H1 (cell line): ENCODE measurements at regions not wholly inside any gene's neighbourhood (a gene's known extent, or its start where the extent isn't known, plus 50 kb on each side); places are given as distances from the start of the nearest gene placed in this dataset.

Source experiments
- CTCF ChIA-PET: fragments of 300-600 bp; sonication (Branson Sonifier 250); formaldehyde crosslinking; loops from one replicate; lab custom pipeline; 2021; ENCODE audit not compliant: partially characterized antibody; lab: Charles Lee
- POLR2A ChIA-PET: fragments of 300-600 bp; sonication (Branson Sonifier 250); formaldehyde crosslinking; loops from one replicate; lab custom pipeline; 2021; ENCODE audit warnings: inconsistent platforms; ENCODE audit not compliant: partially characterized antibody; lab: Charles Lee
- DNase-seq, 2 experiments: peaks; one replicate each; pipeline versions ENCODE4 v3.0.0 to v3.0.0-alpha.2; 2010 to 2022; ENCODE audit warnings: low spot score in 2 of 2, low read depth in 1 of 2, mixed read lengths in 1 of 2
- FAIRE-seq: peaks from 2 replicates; lab custom pipeline; 2011; peaks lifted over from hg19 to GRCh38; lab: Jason Lieb, UNC
- H2AFZ ChIP-seq: 2 replicates; pipeline ENCODE4 v1.8.1; 2012; ENCODE audit warnings: low read length, inconsistent platforms
- H2AK5ac ChIP-seq: 2 replicates; pipeline ENCODE4 v1.6.1; 2013; ENCODE audit warnings: low read depth, low read length
- H2BK120ac ChIP-seq: replicated peaks from 2 replicates; pipeline ENCODE3; 2013; ENCODE audit warnings: low read depth, low read length, inconsistent platforms
- H2BK12ac ChIP-seq: 2 replicates; pipeline ENCODE4 v1.6.1; 2013; ENCODE audit warnings: low read depth, low read length
- H2BK15ac ChIP-seq: 2 replicates; pipeline ENCODE4 v1.6.1; 2013; ENCODE audit warnings: low read length
- H2BK20ac ChIP-seq: 2 replicates; pipeline ENCODE4 v1.6.1; 2013; ENCODE audit warnings: low read length
- H2BK5ac ChIP-seq: 2 replicates; pipeline ENCODE4 v1.6.1; 2013; ENCODE audit warnings: low read depth, low read length
- H3K14ac ChIP-seq: 2 replicates; pipeline ENCODE4 v1.6.1; 2013; ENCODE audit warnings: inconsistent platforms; ENCODE audit not compliant: insufficient read length
- H3K18ac ChIP-seq: 2 replicates; pipeline ENCODE4 v1.6.1; 2013; ENCODE audit warnings: low read length; ENCODE audit errors: extremely low read depth
- H3K23ac ChIP-seq: 2 replicates; pipeline ENCODE4 v1.6.1; 2013; ENCODE audit warnings: inconsistent platforms; ENCODE audit not compliant: insufficient read length
- H3K23me2 ChIP-seq: 2 replicates; pipeline ENCODE4 v1.6.1; 2013; ENCODE audit warnings: low read depth, low read length
- H3K27ac ChIP-seq: 2 replicates; pipeline ENCODE4 v1.6.1; 2011; ENCODE audit warnings: low read depth, low read length, inconsistent platforms
- H3K27me3 ChIP-seq, 4 experiments: replicated peaks in 1 of 4; 1 replicate in 1 of 4; 2 replicates in 3 of 4; pipeline versions ENCODE4 v1.6.1 to v1.8.1; 2011 to 2013; ENCODE audit warnings: low read length in 3 of 4, mild to moderate bottlenecking in 3 of 4, inconsistent platforms in 2 of 4, mixed read lengths in 2 of 4, moderate library complexity in 1 of 4; ENCODE audit not compliant: control insufficient read depth in 3 of 4, insufficient read depth in 3 of 4; ENCODE audit errors: extremely low read depth in 1 of 4
- H3K36me3 ChIP-seq, 4 experiments: 2 replicates each; pipeline versions ENCODE4 v1.6.1 to v1.8.1; 2011 to 2013; ENCODE audit warnings: mild to moderate bottlenecking in 4 of 4, low read length in 3 of 4, moderate library complexity in 2 of 4, control low read depth in 1 of 4, inconsistent platforms in 1 of 4; ENCODE audit not compliant: insufficient read depth in 4 of 4, control insufficient read depth in 2 of 4
- H3K4ac ChIP-seq: replicated peaks from 2 replicates; pipeline ENCODE3; 2013; ENCODE audit warnings: low read length, low read depth, mixed read lengths, inconsistent platforms; ENCODE audit not compliant: insufficient read length
- H3K4me1 ChIP-seq, 4 experiments: replicated peaks in 1 of 4; 1 replicate in 1 of 4; 2 replicates in 3 of 4; pipeline versions ENCODE4 v1.6.1 to v1.8.1; 2011 to 2013; ENCODE audit warnings: low read length in 3 of 4, inconsistent platforms in 2 of 4, mixed read lengths in 1 of 4; ENCODE audit not compliant: insufficient read depth in 4 of 4, control insufficient read depth in 3 of 4
- H3K4me2 ChIP-seq, 2 experiments: 2 replicates each; pipeline versions ENCODE4 v1.6.1 to v1.8.1; 2011 to 2013; ENCODE audit warnings: low read depth in 2 of 2, low read length in 2 of 2, control low read depth in 1 of 2, inconsistent platforms in 1 of 2, mild to moderate bottlenecking in 1 of 2; ENCODE audit not compliant: insufficient read depth in 1 of 2
- H3K4me3 ChIP-seq, 4 experiments: fragments of 200-600, 300-600 bp in 1 of 4; sonication (generic), shearing (Covaris generic), sonication (Bioruptor Twin) in 1 of 4; 2 replicates each; pipeline versions ENCODE4 v1.5.1 to v1.8.1; 2011 to 2016; ENCODE audit warnings: low read length in 4 of 4, low read depth in 3 of 4, control low read depth in 2 of 4, inconsistent platforms in 2 of 4, mild to moderate bottlenecking in 2 of 4, mixed read lengths in 1 of 4, moderate library complexity in 1 of 4; ENCODE audit not compliant: insufficient read depth in 2 of 4; ENCODE audit errors: extremely low read depth in 1 of 4
- H3K56ac ChIP-seq: replicated peaks from 2 replicates; pipeline ENCODE3; 2013; ENCODE audit warnings: low read depth, mild to moderate bottlenecking, mixed read lengths, low read length, inconsistent platforms; ENCODE audit not compliant: insufficient read length
- H3K79me1 ChIP-seq: 2 replicates; pipeline ENCODE4 v1.6.1; 2013; ENCODE audit warnings: low read depth, low read length, control low read depth
- H3K79me2 ChIP-seq, 2 experiments: 2 replicates each; pipeline versions ENCODE4 v1.6.1 to v1.8.1; 2012 to 2013; ENCODE audit warnings: low read length in 2 of 2, mild to moderate bottlenecking in 2 of 2, inconsistent platforms in 1 of 2; ENCODE audit not compliant: insufficient read depth in 2 of 2, control insufficient read depth in 1 of 2
- H3K9ac ChIP-seq, 4 experiments: replicated peaks in 1 of 4; 1 replicate in 1 of 4; 2 replicates in 3 of 4; pipeline versions ENCODE4 v1.6.1 to v1.8.1; 2011 to 2013; ENCODE audit warnings: low read depth in 3 of 4, low read length in 3 of 4, control low read depth in 2 of 4, mild to moderate bottlenecking in 2 of 4, moderate library complexity in 2 of 4, inconsistent platforms in 1 of 4; ENCODE audit errors: extremely low read depth in 1 of 4
- H3K9me3 ChIP-seq, 2 experiments: 2 replicates each; pipeline versions ENCODE4 v1.6.1 to v1.8.1; 2012 to 2013; ENCODE audit warnings: mild to moderate bottlenecking in 2 of 2, moderate library complexity in 2 of 2, control low read depth in 1 of 2, inconsistent platforms in 1 of 2, low read depth in 1 of 2, low read length in 1 of 2, mixed read lengths in 1 of 2; ENCODE audit not compliant: insufficient read depth in 2 of 2
- H4K20me1 ChIP-seq, 2 experiments: replicated peaks in 1 of 2; 2 replicates each; pipeline versions ENCODE3 to v1.8.1; 2011 to 2013; ENCODE audit warnings: inconsistent platforms in 2 of 2, low read length in 2 of 2, mild to moderate bottlenecking in 1 of 2; ENCODE audit not compliant: insufficient read depth in 2 of 2, control insufficient read depth in 1 of 2
- H4K5ac ChIP-seq: 2 replicates; pipeline ENCODE4 v1.6.1; 2013; ENCODE audit warnings: low read length, low read depth, mixed read lengths, inconsistent platforms; ENCODE audit not compliant: insufficient read length
- H4K8ac ChIP-seq: 2 replicates; pipeline ENCODE4 v1.8.0; 2013; ENCODE audit warnings: mild to moderate bottlenecking, moderate library complexity, low read length, inconsistent platforms; ENCODE audit not compliant: insufficient read depth; ENCODE audit errors: extremely low read depth
- H4K91ac ChIP-seq: replicated peaks from 2 replicates; pipeline ENCODE3; 2013; ENCODE audit warnings: low read length, mixed read lengths, inconsistent platforms; ENCODE audit not compliant: insufficient read length
- EZH2 ChIP-seq: fragments of 200-600 bp; sonication (generic); IDR thresholded peaks from 2 replicates; pipeline ENCODE4 v1.7.1; 2012; ENCODE audit warnings: low read depth, mild to moderate bottlenecking, moderate library complexity, low read length, inconsistent platforms; ENCODE audit not compliant: severe bottlenecking
- JUN ChIP-seq: IDR thresholded peaks from 2 replicates; pipeline ENCODE4 v1.6.1; 2011; ENCODE audit warnings: low read depth, mild to moderate bottlenecking, improper control_type of control experiment, low read length
- PHF8 ChIP-seq: fragments of 200-600 bp; sonication (generic); conservative IDR thresholded peaks from 2 replicates; pipeline ENCODE4 v1.7.1; 2012; ENCODE audit warnings: low read depth, mild to moderate bottlenecking, inconsistent platforms, low read length, moderate library complexity
- RXRA ChIP-seq: IDR thresholded peaks from 2 replicates; pipeline ENCODE4 v1.6.1; 2011; ENCODE audit warnings: low read depth, mild to moderate bottlenecking, low read length, moderate library complexity; ENCODE audit not compliant: insufficient read depth
- SIRT6 ChIP-seq: IDR thresholded peaks from one replicate; pipeline ENCODE4 v1.7.1; 2012; ENCODE audit warnings: low read length, inconsistent platforms
- TAF1 ChIP-seq: IDR thresholded peaks from 2 replicates; pipeline ENCODE4 v1.6.1; 2011; ENCODE audit warnings: mild to moderate bottlenecking, low read depth, low read length
- WGBS, 2 experiments: shearing (Covaris generic) in 1 of 2; methylation state at CpG; one replicate each; pipeline versions ENCODE4 v1.1.6 to v1.1.7; 2013 to 2015; ENCODE audit warnings: low lambda C conversion rate in 2 of 2, mixed read lengths in 2 of 2, inconsistent platforms in 1 of 2, low coverage in 1 of 2, missing lambda C conversion rate in 1 of 2; ENCODE audit not compliant: insufficient replicate concordance in 2 of 2, insufficient coverage in 1 of 2, insufficient read length in 1 of 2; ENCODE audit errors: extremely low coverage in 1 of 2, missing lambda C conversion rate in 1 of 2; 5-methylcytosine and 5-hydroxymethylcytosine counted together

- Histone ChIP-seq H2AK5ac (no peak overlapping the region), H3K23me2 (no peaks in the 10 kb centered on the region; the same call in 1 of the 2 replicates), H2BK20ac (no peak overlapping the region; the same call in 1 of the 2 replicates), H3K9ac (no peak overlapping the region), H3K79me1 (no peaks in the 10 kb centered on the region), H3K36me3 (no peaks in the 10 kb centered on the region), H2BK12ac (no peak overlapping the region), H4K20me1 (no peaks in the 10 kb centered on the region), H3K56ac (no peak overlapping the region), H4K8ac (no peak overlapping the region), H3K14ac (no peak overlapping the region), H3K27me3 (no peaks in the 10 kb centered on the region), H2BK120ac (no peak overlapping the region), H3K9me3 (0 out of 4 replicates have a peak, but pooled peaks cover 0 to 8% of the 10 kb centered on the region in 2 experiments), H4K91ac (no peak overlapping the region), H3K27ac (no peak overlapping the region), H3K4ac (no peak overlapping the region), H3K4me3 (no peak overlapping the region), H3K4me1 (no peaks in the 10 kb centered on the region), H4K5ac (no peak overlapping the region), H2BK5ac (no peak overlapping the region), H3K18ac (no peak overlapping the region), H3K23ac (no peak overlapping the region), H3K4me2 (no peak overlapping the region), H2AFZ (no peak overlapping the region), H2BK15ac (no peak overlapping the region), H3K79me2 (no peaks in the 10 kb centered on the region)
- CTCF ChIA-PET = interaction anchor here (0.9 to 1.7 kb wide), 3 partner anchors 9 to 81 kb away, joined by 3 to 5 read pairs (median 3); no protein-coding TSS in a partner anchor
- WGBS, 2 experiments = 73% methylated on average over 1 of the region's 1 CpG; no CpG with 5 or more reads in 1 of the 2 experiments
- POLR2A ChIA-PET = no interaction called here
- DNase-seq = no peak
- no peak for FAIRE-seq
- TF ChIP-seq PHF8 (no peak), TAF1 (no peak), SIRT6 (no peak), JUN (no peak), EZH2 (no peak), RXRA (no peak)
Observed at GRCh38 chr12:113727651-113728061, 238.5 kb downstream of the RBM19 start.
